ENCODE measurements at regions not wholly inside any gene's neighbourhood (a gene's known extent, or its start where the extent isn't known, plus 50 kb on each side); places are given as distances from the start of the nearest gene placed in this dataset.

DNA sequence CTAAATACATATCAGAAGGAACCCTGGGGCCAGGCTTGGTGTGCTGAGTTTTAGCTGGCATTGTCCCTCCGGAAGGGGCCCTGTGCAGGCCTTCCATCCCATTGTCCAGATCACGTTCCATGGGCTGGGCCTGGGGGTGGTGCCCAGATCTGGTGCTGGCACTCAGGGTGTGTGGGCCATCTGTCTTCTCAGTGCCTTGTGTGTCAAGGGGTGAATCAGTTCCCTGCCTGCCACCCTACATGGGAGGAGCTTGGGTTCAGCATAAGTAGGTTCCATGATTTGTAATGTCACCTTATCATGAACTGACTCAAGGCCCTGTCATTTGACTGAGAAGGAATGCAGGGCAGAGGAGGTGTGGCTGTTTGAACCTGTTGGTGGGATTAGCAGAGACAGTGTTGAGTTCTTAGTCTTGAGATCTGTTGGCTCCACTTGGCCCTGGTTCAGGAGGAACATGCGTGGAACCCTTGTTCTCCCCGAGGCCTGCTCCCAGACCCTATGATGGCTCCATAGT lies 176.8 kb downstream of the MACROH2A1 start:
- peaks cover 2 to 4% of the 10 kb centered on the region in 2 experiments for H3K27me3 ChIP-seq (ENCODE audit: control insufficient read depth in 2 of 2, insufficient read depth in 2 of 2, low read length in 2 of 2)
- H3K79me2 ChIP-seq (ENCODE audit: control insufficient read depth, insufficient read depth, low read length): no peaks in the 10 kb centered on the region
- H3K9ac ChIP-seq (replicated peaks; ENCODE audit: extremely low read depth, insufficient read depth, low read length): no peak overlapping the region
- no peaks in the 10 kb centered on the region for H3K9me1 ChIP-seq (replicated peaks; ENCODE audit: control insufficient read depth, extremely low read depth, insufficient read depth, low read length)
- DNase-seq (ENCODE audit: low read depth, low spot score) (no peak), FAIRE-seq (no peak)
- no peaks in the 10 kb centered on the region for H4K20me1 ChIP-seq (replicated peaks; ENCODE audit: control insufficient read depth, extremely low read depth, insufficient read depth, low read length)
- no peaks in the 10 kb centered on the region for H3K4me1 ChIP-seq (ENCODE audit: control insufficient read depth, extremely low read depth, insufficient read depth, low read length)
- ChIA-PET POLR2A (no interaction called here), CTCF (no interaction called here)
- TF ChIP-seq FOS (IDR thresholded peaks at IDR 0.05; ENCODE audit: borderline replicate concordance, insufficient read depth, low read length): no peak
- no peak for TF ChIP-seq EZH2 (IDR thresholded peaks at IDR 0.05; ENCODE audit: borderline replicate concordance, low read depth, low read length, severe bottlenecking)
- no peak for TF ChIP-seq GATA2 (IDR thresholded peaks at IDR 0.05; ENCODE audit: insufficient read depth, insufficient read length, low read depth, low read length)
- H3K9me3 ChIP-seq (replicated peaks; ENCODE audit: control insufficient read depth, insufficient read depth, low read length): no peaks in the 10 kb centered on the region
- no peak overlapping the region for H3K4me3 ChIP-seq (replicated peaks in 1 of 3; ENCODE audit: insufficient read depth in 1 of 3, low read depth in 1 of 3, low read length in 3 of 3)
- BruUV-seq (replicated peaks): no TSS peak
- H3K36me3 ChIP-seq (ENCODE audit: control insufficient read depth in 2 of 2, extremely low read depth in 1 of 2, insufficient read depth in 2 of 2, low read length in 2 of 2): no peaks in the 10 kb centered on the region
- dilution Hi-C loops (cut with MboI; ENCODE audit: extremely low pct_ligation_motif_present, low sequenced_read_pairs) (no loop called here), intact Hi-C loops (cut with micrococcal nuclease) (no loop called here)
- H3K4me2 ChIP-seq (ENCODE audit: insufficient read depth, low read length): no peak overlapping the region
- no peak overlapping the region for H3K27ac ChIP-seq (ENCODE audit: insufficient read depth, low read depth, low read length)
- H2AFZ ChIP-seq (ENCODE audit: low read depth, low read length): no peak overlapping the region

- no peak overlapping the region for H3K4me3 ChIP-seq (replicated peaks in 1 of 3; ENCODE audit: insufficient read depth in 1 of 3, low read depth in 1 of 3, low read length in 3 of 3)
- no peak for FAIRE-seq
- ChIA-PET CTCF (no interaction called here), POLR2A (no interaction called here)
- no peaks in the 10 kb centered on the region for H3K9me1 ChIP-seq (replicated peaks; ENCODE audit: control insufficient read depth, extremely low read depth, insufficient read depth, low read length)
- H3K9me3 ChIP-seq (replicated peaks; ENCODE audit: control insufficient read depth, insufficient read depth, low read length): no peaks in the 10 kb centered on the region
- BruUV-seq (replicated peaks): no TSS peak
- no peak for TF ChIP-seq JUN (IDR thresholded peaks at IDR 0.05; ENCODE audit: borderline replicate concordance, insufficient read depth, insufficient read length, low read depth)
- TF ChIP-seq, protein P1, sequence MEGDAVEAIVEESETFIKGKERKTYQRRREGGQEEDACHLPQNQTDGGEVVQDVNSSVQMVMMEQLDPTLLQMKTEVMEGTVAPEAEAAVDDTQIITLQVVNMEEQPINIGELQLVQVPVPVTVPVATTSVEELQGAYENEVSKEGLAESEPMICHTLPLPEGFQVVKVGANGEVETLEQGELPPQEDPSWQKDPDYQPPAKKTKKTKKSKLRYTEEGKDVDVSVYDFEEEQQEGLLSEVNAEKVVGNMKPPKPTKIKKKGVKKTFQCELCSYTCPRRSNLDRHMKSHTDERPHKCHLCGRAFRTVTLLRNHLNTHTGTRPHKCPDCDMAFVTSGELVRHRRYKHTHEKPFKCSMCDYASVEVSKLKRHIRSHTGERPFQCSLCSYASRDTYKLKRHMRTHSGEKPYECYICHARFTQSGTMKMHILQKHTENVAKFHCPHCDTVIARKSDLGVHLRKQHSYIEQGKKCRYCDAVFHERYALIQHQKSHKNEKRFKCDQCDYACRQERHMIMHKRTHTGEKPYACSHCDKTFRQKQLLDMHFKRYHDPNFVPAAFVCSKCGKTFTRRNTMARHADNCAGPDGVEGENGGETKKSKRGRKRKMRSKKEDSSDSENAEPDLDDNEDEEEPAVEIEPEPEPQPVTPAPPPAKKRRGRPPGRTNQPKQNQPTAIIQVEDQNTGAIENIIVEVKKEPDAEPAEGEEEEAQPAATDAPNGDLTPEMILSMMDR (IDR thresholded peaks at IDR 0.05; ENCODE audit: extremely low read depth in 1 of 2, insufficient read depth in 1 of 2, low read depth in 1 of 2, low read length in 2 of 2): no peak
- no peak for TF ChIP-seq FOS (IDR thresholded peaks at IDR 0.05; ENCODE audit: borderline replicate concordance, insufficient read depth, low read length)
- TF ChIP-seq MAX (IDR thresholded peaks at IDR 0.05; ENCODE audit: insufficient read depth, insufficient read length): no peak
- TF ChIP-seq MYC (IDR thresholded peaks at IDR 0.05; ENCODE audit: low read depth, low read length): no peak
- no peak for TF ChIP-seq POLR2AphosphoS5 (IDR thresholded peaks at IDR 0.05; ENCODE audit: insufficient read depth, low read depth, low read length)
- TF ChIP-seq POLR2A (IDR thresholded peaks at IDR 0.05; ENCODE audit: low read depth, low read length): no peak
- TF ChIP-seq EZH2 (IDR thresholded peaks at IDR 0.05; ENCODE audit: borderline replicate concordance, low read depth, low read length, severe bottlenecking): no peak
- no peaks in the 10 kb centered on the region for H3K4me1 ChIP-seq (ENCODE audit: control insufficient read depth, extremely low read depth, insufficient read depth, low read length)
- H3K36me3 ChIP-seq (ENCODE audit: control insufficient read depth in 2 of 2, extremely low read depth in 1 of 2, insufficient read depth in 2 of 2, low read length in 2 of 2): no peaks in the 10 kb centered on the region
- H2AFZ ChIP-seq (ENCODE audit: low read depth, low read length): no peak overlapping the region
- H3K27ac ChIP-seq (ENCODE audit: insufficient read depth, low read depth, low read length): no peak overlapping the region
- dilution Hi-C loops (cut with MboI; ENCODE audit: extremely low pct_ligation_motif_present, low sequenced_read_pairs) (no loop called here), intact Hi-C loops (cut with micrococcal nuclease) (no loop called here)
- no peaks in the 10 kb centered on the region for H3K79me2 ChIP-seq (ENCODE audit: control insufficient read depth, insufficient read depth, low read length)
- H3K4me2 ChIP-seq (ENCODE audit: insufficient read depth, low read length): no peak overlapping the region
- H3K9ac ChIP-seq (replicated peaks; ENCODE audit: extremely low read depth, insufficient read depth, low read length): no peak overlapping the region
- peaks cover 2 to 4% of the 10 kb centered on the region in 2 experiments for H3K27me3 ChIP-seq (ENCODE audit: control insufficient read depth in 2 of 2, insufficient read depth in 2 of 2, low read length in 2 of 2)
- no peak for DNase-seq (ENCODE audit: low read depth, low spot score)
- no peaks in the 10 kb centered on the region for H4K20me1 ChIP-seq (replicated peaks; ENCODE audit: control insufficient read depth, extremely low read depth, insufficient read depth, low read length)
These were observed 177.3 kb downstream of the MACROH2A1 start for GRCh38 chr5:135221696-135222095.
